H1 (cell line): ENCODE measurements at regions not wholly inside any gene's neighbourhood (a gene's known extent, or its start where the extent isn't known, plus 50 kb on each side); places are given as distances from the start of the nearest gene placed in this dataset.

Experiments
- CTCF ChIA-PET: fragments of 300-600 bp; sonication (Branson Sonifier 250); formaldehyde crosslinking; loops from one replicate; lab custom pipeline; 2021; ENCODE audit not compliant: partially characterized antibody; lab: Charles Lee
- POLR2A ChIA-PET: fragments of 300-600 bp; sonication (Branson Sonifier 250); formaldehyde crosslinking; loops from one replicate; lab custom pipeline; 2021; ENCODE audit warnings: inconsistent platforms; ENCODE audit not compliant: partially characterized antibody; lab: Charles Lee
- DNase-seq, 2 experiments: peaks; one replicate each; pipeline versions ENCODE4 v3.0.0 to v3.0.0-alpha.2; 2010 to 2022; ENCODE audit warnings: low spot score in 2 of 2, low read depth in 1 of 2, mixed read lengths in 1 of 2
- FAIRE-seq: peaks from 2 replicates; lab custom pipeline; 2011; peaks lifted over from hg19 to GRCh38; lab: Jason Lieb, UNC
- H2AFZ ChIP-seq: 2 replicates; pipeline ENCODE4 v1.8.1; 2012; ENCODE audit warnings: low read length, inconsistent platforms
- H2AK5ac ChIP-seq: 2 replicates; pipeline ENCODE4 v1.6.1; 2013; ENCODE audit warnings: low read depth, low read length
- H2BK120ac ChIP-seq: replicated peaks from 2 replicates; pipeline ENCODE3; 2013; ENCODE audit warnings: low read depth, low read length, inconsistent platforms
- H2BK12ac ChIP-seq: 2 replicates; pipeline ENCODE4 v1.6.1; 2013; ENCODE audit warnings: low read depth, low read length
- H2BK15ac ChIP-seq: 2 replicates; pipeline ENCODE4 v1.6.1; 2013; ENCODE audit warnings: low read length
- H2BK20ac ChIP-seq: 2 replicates; pipeline ENCODE4 v1.6.1; 2013; ENCODE audit warnings: low read length
- H2BK5ac ChIP-seq: 2 replicates; pipeline ENCODE4 v1.6.1; 2013; ENCODE audit warnings: low read depth, low read length
- H3K14ac ChIP-seq: 2 replicates; pipeline ENCODE4 v1.6.1; 2013; ENCODE audit warnings: inconsistent platforms; ENCODE audit not compliant: insufficient read length
- H3K18ac ChIP-seq: 2 replicates; pipeline ENCODE4 v1.6.1; 2013; ENCODE audit warnings: low read length; ENCODE audit errors: extremely low read depth
- H3K23ac ChIP-seq: 2 replicates; pipeline ENCODE4 v1.6.1; 2013; ENCODE audit warnings: inconsistent platforms; ENCODE audit not compliant: insufficient read length
- H3K23me2 ChIP-seq: 2 replicates; pipeline ENCODE4 v1.6.1; 2013; ENCODE audit warnings: low read depth, low read length
- H3K27ac ChIP-seq: 2 replicates; pipeline ENCODE4 v1.6.1; 2011; ENCODE audit warnings: low read depth, low read length, inconsistent platforms
- H3K27me3 ChIP-seq, 4 experiments: replicated peaks in 1 of 4; 1 replicate in 1 of 4; 2 replicates in 3 of 4; pipeline versions ENCODE4 v1.6.1 to v1.8.1; 2011 to 2013; ENCODE audit warnings: low read length in 3 of 4, mild to moderate bottlenecking in 3 of 4, inconsistent platforms in 2 of 4, mixed read lengths in 2 of 4, moderate library complexity in 1 of 4; ENCODE audit not compliant: control insufficient read depth in 3 of 4, insufficient read depth in 3 of 4; ENCODE audit errors: extremely low read depth in 1 of 4
- H3K36me3 ChIP-seq, 4 experiments: 2 replicates each; pipeline versions ENCODE4 v1.6.1 to v1.8.1; 2011 to 2013; ENCODE audit warnings: mild to moderate bottlenecking in 4 of 4, low read length in 3 of 4, moderate library complexity in 2 of 4, control low read depth in 1 of 4, inconsistent platforms in 1 of 4; ENCODE audit not compliant: insufficient read depth in 4 of 4, control insufficient read depth in 2 of 4
- H3K4ac ChIP-seq: replicated peaks from 2 replicates; pipeline ENCODE3; 2013; ENCODE audit warnings: low read length, low read depth, mixed read lengths, inconsistent platforms; ENCODE audit not compliant: insufficient read length
- H3K4me1 ChIP-seq, 4 experiments: replicated peaks in 1 of 4; 1 replicate in 1 of 4; 2 replicates in 3 of 4; pipeline versions ENCODE4 v1.6.1 to v1.8.1; 2011 to 2013; ENCODE audit warnings: low read length in 3 of 4, inconsistent platforms in 2 of 4, mixed read lengths in 1 of 4; ENCODE audit not compliant: insufficient read depth in 4 of 4, control insufficient read depth in 3 of 4
- H3K4me2 ChIP-seq, 2 experiments: 2 replicates each; pipeline versions ENCODE4 v1.6.1 to v1.8.1; 2011 to 2013; ENCODE audit warnings: low read depth in 2 of 2, low read length in 2 of 2, control low read depth in 1 of 2, inconsistent platforms in 1 of 2, mild to moderate bottlenecking in 1 of 2; ENCODE audit not compliant: insufficient read depth in 1 of 2
- H3K4me3 ChIP-seq, 4 experiments: fragments of 200-600, 300-600 bp in 1 of 4; sonication (generic), shearing (Covaris generic), sonication (Bioruptor Twin) in 1 of 4; 2 replicates each; pipeline versions ENCODE4 v1.5.1 to v1.8.1; 2011 to 2016; ENCODE audit warnings: low read length in 4 of 4, low read depth in 3 of 4, control low read depth in 2 of 4, inconsistent platforms in 2 of 4, mild to moderate bottlenecking in 2 of 4, mixed read lengths in 1 of 4, moderate library complexity in 1 of 4; ENCODE audit not compliant: insufficient read depth in 2 of 4; ENCODE audit errors: extremely low read depth in 1 of 4
- H3K56ac ChIP-seq: replicated peaks from 2 replicates; pipeline ENCODE3; 2013; ENCODE audit warnings: low read depth, mild to moderate bottlenecking, mixed read lengths, low read length, inconsistent platforms; ENCODE audit not compliant: insufficient read length
- H3K79me1 ChIP-seq: 2 replicates; pipeline ENCODE4 v1.6.1; 2013; ENCODE audit warnings: low read depth, low read length, control low read depth
- H3K79me2 ChIP-seq, 2 experiments: 2 replicates each; pipeline versions ENCODE4 v1.6.1 to v1.8.1; 2012 to 2013; ENCODE audit warnings: low read length in 2 of 2, mild to moderate bottlenecking in 2 of 2, inconsistent platforms in 1 of 2; ENCODE audit not compliant: insufficient read depth in 2 of 2, control insufficient read depth in 1 of 2
- H3K9ac ChIP-seq, 4 experiments: replicated peaks in 1 of 4; 1 replicate in 1 of 4; 2 replicates in 3 of 4; pipeline versions ENCODE4 v1.6.1 to v1.8.1; 2011 to 2013; ENCODE audit warnings: low read depth in 3 of 4, low read length in 3 of 4, control low read depth in 2 of 4, mild to moderate bottlenecking in 2 of 4, moderate library complexity in 2 of 4, inconsistent platforms in 1 of 4; ENCODE audit errors: extremely low read depth in 1 of 4
- H3K9me3 ChIP-seq, 2 experiments: 2 replicates each; pipeline versions ENCODE4 v1.6.1 to v1.8.1; 2012 to 2013; ENCODE audit warnings: mild to moderate bottlenecking in 2 of 2, moderate library complexity in 2 of 2, control low read depth in 1 of 2, inconsistent platforms in 1 of 2, low read depth in 1 of 2, low read length in 1 of 2, mixed read lengths in 1 of 2; ENCODE audit not compliant: insufficient read depth in 2 of 2
- H4K20me1 ChIP-seq, 2 experiments: replicated peaks in 1 of 2; 2 replicates each; pipeline versions ENCODE3 to v1.8.1; 2011 to 2013; ENCODE audit warnings: inconsistent platforms in 2 of 2, low read length in 2 of 2, mild to moderate bottlenecking in 1 of 2; ENCODE audit not compliant: insufficient read depth in 2 of 2, control insufficient read depth in 1 of 2
- H4K5ac ChIP-seq: 2 replicates; pipeline ENCODE4 v1.6.1; 2013; ENCODE audit warnings: low read length, low read depth, mixed read lengths, inconsistent platforms; ENCODE audit not compliant: insufficient read length
- H4K8ac ChIP-seq: 2 replicates; pipeline ENCODE4 v1.8.0; 2013; ENCODE audit warnings: mild to moderate bottlenecking, moderate library complexity, low read length, inconsistent platforms; ENCODE audit not compliant: insufficient read depth; ENCODE audit errors: extremely low read depth
- H4K91ac ChIP-seq: replicated peaks from 2 replicates; pipeline ENCODE3; 2013; ENCODE audit warnings: low read length, mixed read lengths, inconsistent platforms; ENCODE audit not compliant: insufficient read length
- CEBPB ChIP-seq: IDR thresholded peaks from 2 replicates; pipeline ENCODE4 v1.6.1; 2012; ENCODE audit warnings: low read depth, low read length
- HDAC6 ChIP-seq: IDR thresholded peaks from one replicate; pipeline ENCODE4 v1.7.1; 2012; ENCODE audit warnings: low read depth, mild to moderate bottlenecking, inconsistent platforms, low read length, moderate library complexity
- KDM4A ChIP-seq: IDR thresholded peaks from one replicate; pipeline ENCODE4 v1.7.1; 2012; ENCODE audit warnings: low read depth, mild to moderate bottlenecking, moderate library complexity, low read length, inconsistent platforms; ENCODE audit not compliant: severe bottlenecking
- POLR2AphosphoS5 ChIP-seq: IDR thresholded peaks from 2 replicates; pipeline ENCODE4 v1.6.1; 2011; ENCODE audit warnings: low read depth, low read length
- RNF2 ChIP-seq: fragments of 200-900, 300-1000 bp; sonication (generic); IDR thresholded peaks from 2 replicates; pipeline ENCODE4 v1.7.1; 2016; ENCODE audit warnings: borderline replicate concordance, low read depth, mild to moderate bottlenecking, antibody characterized with exemption, low read length; ENCODE audit not compliant: poor library complexity, severe bottlenecking; ENCODE audit errors: missing control alignments
- SAP30 ChIP-seq: fragments of 300-600 bp; sonication (generic); IDR thresholded peaks from 2 replicates; pipeline ENCODE4 v1.7.1; 2012; ENCODE audit warnings: low read length, moderate library complexity, mild to moderate bottlenecking, inconsistent platforms; ENCODE audit not compliant: insufficient read depth, insufficient replicate concordance
- SIRT6 ChIP-seq: IDR thresholded peaks from one replicate; pipeline ENCODE4 v1.7.1; 2012; ENCODE audit warnings: low read length, inconsistent platforms
- SIX5 ChIP-seq: IDR thresholded peaks from 2 replicates; pipeline ENCODE4 v1.6.1; 2011; ENCODE audit warnings: mild to moderate bottlenecking, low read depth, low read length
- TBP ChIP-seq: IDR thresholded peaks from 2 replicates; pipeline ENCODE4 v1.6.1; 2011; ENCODE audit warnings: low read depth, low read length, improper control_type of control experiment
- YY1 ChIP-seq: IDR thresholded peaks from 2 replicates; pipeline ENCODE4 v1.6.1; 2011; ENCODE audit warnings: low read depth, mild to moderate bottlenecking, low read length
- ZNF274 ChIP-seq: IDR thresholded peaks from 2 replicates; pipeline ENCODE4 v1.7.0; 2012; ENCODE audit warnings: low read length, borderline replicate concordance; ENCODE audit errors: extremely low read depth
- WGBS, 2 experiments: shearing (Covaris generic) in 1 of 2; methylation state at CpG; one replicate each; pipeline versions ENCODE4 v1.1.6 to v1.1.7; 2013 to 2015; ENCODE audit warnings: low lambda C conversion rate in 2 of 2, mixed read lengths in 2 of 2, inconsistent platforms in 1 of 2, low coverage in 1 of 2, missing lambda C conversion rate in 1 of 2; ENCODE audit not compliant: insufficient replicate concordance in 2 of 2, insufficient coverage in 1 of 2, insufficient read length in 1 of 2; ENCODE audit errors: extremely low coverage in 1 of 2, missing lambda C conversion rate in 1 of 2; 5-methylcytosine and 5-hydroxymethylcytosine counted together

DNA sequence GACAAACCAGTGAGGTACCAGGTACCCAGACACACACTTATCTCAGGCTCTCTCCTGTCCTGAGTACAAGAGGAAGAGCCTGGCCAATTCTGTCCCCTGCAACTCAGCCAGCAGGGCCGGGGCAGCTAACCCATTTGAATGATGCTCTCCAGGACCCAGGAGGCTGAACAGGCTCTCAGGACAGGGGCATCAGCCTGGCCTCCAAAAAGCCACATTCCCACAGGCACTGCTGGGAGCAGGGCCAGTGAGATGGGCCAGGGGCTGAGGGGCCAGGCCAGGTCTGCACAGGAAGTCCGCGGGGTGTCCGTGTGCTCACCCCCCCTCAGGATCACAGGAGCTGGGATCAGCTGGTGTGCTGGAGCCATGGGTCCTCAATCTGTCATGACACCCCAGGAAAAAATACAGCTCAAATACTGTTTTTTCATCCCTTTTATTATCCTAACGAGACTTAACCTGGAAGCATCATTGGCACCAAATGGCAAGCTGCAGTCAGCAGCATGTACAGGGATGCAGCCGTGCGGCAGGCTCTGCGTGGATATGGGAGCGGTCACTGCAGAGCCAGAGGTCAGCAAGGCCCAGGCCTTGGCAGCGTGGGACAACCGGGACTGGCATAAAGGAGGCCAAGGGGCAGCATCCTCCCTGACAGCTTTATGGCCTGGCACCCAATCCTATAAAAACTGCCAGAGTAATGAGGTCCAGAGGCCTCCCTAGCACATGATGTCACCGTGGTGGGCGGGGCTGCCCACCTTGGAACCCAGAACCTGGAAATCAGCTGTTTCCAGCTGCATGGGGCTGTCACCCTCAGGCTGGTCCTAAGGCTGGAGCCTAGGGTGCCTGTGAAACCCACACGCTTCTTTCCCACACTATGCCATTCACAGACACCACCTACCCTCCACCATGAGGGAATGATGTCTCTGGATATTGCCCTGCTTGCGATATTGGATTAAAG lies 276.7 kb downstream of the C16orf95 start:
- Histone ChIP-seq H3K79me1 (no peaks in the 10 kb centered on the region), H2BK12ac (no peak overlapping the region), H2BK20ac (no peak overlapping the region), H3K4me1 (no peaks in the 10 kb centered on the region; a peak in 1 of 7 replicates), H2BK5ac (no peak overlapping the region), H4K5ac (no peak overlapping the region), H3K27me3 (no peaks in the 10 kb centered on the region), H3K79me2 (no peaks in the 10 kb centered on the region), H4K20me1 (no peaks in the 10 kb centered on the region), H3K23me2 (no peaks in the 10 kb centered on the region), H3K27ac (no peak overlapping the region), H3K18ac (no peak overlapping the region), H2BK15ac (no peak overlapping the region), H3K4ac (no peak overlapping the region), H3K23ac (no peak overlapping the region), H4K8ac (no peak overlapping the region; the same call in 1 of the 2 replicates), H4K91ac (no peak overlapping the region), H2AK5ac (no peak overlapping the region), H3K4me2 (no peak overlapping the region), H2AFZ (no peak overlapping the region), H3K9me3 (no peaks in the 10 kb centered on the region), H3K56ac (no peak overlapping the region), H3K36me3 (no peaks in the 10 kb centered on the region), H3K4me3 (no peak overlapping the region), H3K9ac (no peak overlapping the region), H2BK120ac (no peak overlapping the region), H3K14ac (no peak overlapping the region)
- no peak for TF ChIP-seq SIRT6
- no peak for TF ChIP-seq TBP
- no peak for TF ChIP-seq YY1
- no peak for TF ChIP-seq HDAC6
- TF ChIP-seq POLR2AphosphoS5: no peak
- TF ChIP-seq ZNF274: no peak
- TF ChIP-seq SIX5: no peak
- TF ChIP-seq SAP30: no peak
- no peak for TF ChIP-seq RNF2
- no peak for TF ChIP-seq CEBPB
- TF ChIP-seq KDM4A: no peak
- FAIRE-seq: no peak
- ChIA-PET CTCF (interaction anchor here (1.5 kb wide), 1 partner anchor 11 kb away, joined by 7 read pairs; no protein-coding TSS in a partner anchor), POLR2A (no interaction called here)
- 88% methylated on average over 14 of the region's 15 CpGs; no CpG with 5 or more reads in 1 of the 2 experiments for WGBS, 2 experiments
- DNase-seq: no peak
